ENCODE measurements at regions not wholly inside any gene's neighbourhood (a gene's known extent, or its start where the extent isn't known, plus 50 kb on each side); places are given as distances from the start of the nearest gene placed in this dataset.

GRCh38 chr4:65170768-65171514 is 499.3 kb downstream of the EPHA5 start:
- TF ChIP-seq USF2 (IDR thresholded peaks at IDR 0.05; ENCODE audit: low read depth, low read length) (no peak), RAD21 (IDR thresholded peaks at IDR 0.05; ENCODE audit: low read length) (no peak), FOS (IDR thresholded peaks at IDR 0.05; ENCODE audit: low read depth, low read length) (no peak), BHLHE40 (IDR thresholded peaks at IDR 0.05; ENCODE audit: low read depth, low read length) (no peak), POLR2A (IDR thresholded peaks at IDR 0.05; ENCODE audit: low read depth, low read length) (no peak), ELK1 (IDR thresholded peaks at IDR 0.05; ENCODE audit: borderline replicate concordance, low read depth, low read length) (no peak), MXI1 (IDR thresholded peaks at IDR 0.05; ENCODE audit: borderline replicate concordance, low read depth, low read length) (no peak), CHD1 (IDR thresholded peaks at IDR 0.05; ENCODE audit: low read depth, low read length) (no peak)
- DNase-seq (no peak), ATAC-seq (ENCODE audit: low read depth) (no peak)
- H3K56ac ChIP-seq (ENCODE audit: extremely low read depth, insufficient read depth, low read length) = no peak overlapping the region
- no peak overlapping the region for H2BK5ac ChIP-seq (ENCODE audit: low read depth, low read length, poor library complexity, severe bottlenecking)
- no peak overlapping the region for H2BK20ac ChIP-seq (ENCODE audit: low read depth, low read length)
- no peak overlapping the region for H3K27ac ChIP-seq (ENCODE audit: insufficient read depth, low read length)
- H2AK5ac ChIP-seq (ENCODE audit: low read depth, low read length) = no peak overlapping the region
- no peak overlapping the region for H3K4ac ChIP-seq (ENCODE audit: low read depth, low read length)
- H3K9me3 ChIP-seq (ENCODE audit: control insufficient read depth, insufficient read depth, low read length) = peaks cover 2% of the 10 kb centered on the region; the same call in 1 of the 2 replicates
- H4K5ac ChIP-seq (ENCODE audit: low read depth, low read length) = no peak overlapping the region
- H2BK15ac ChIP-seq (ENCODE audit: low read depth, low read length) = no peak overlapping the region
- H3K27me3 ChIP-seq (ENCODE audit: control insufficient read depth, insufficient read depth, low read length) = no peaks in the 10 kb centered on the region
- dilution Hi-C loops (cut with HindIII; ENCODE audit: low sequenced_read_pairs, unreplicated experiment) = no loop called here
- no TSS peak for BruUV-seq (replicated peaks)
- H3K18ac ChIP-seq (ENCODE audit: low read depth, low read length) = no peak overlapping the region
- no peaks in the 10 kb centered on the region for H3K79me1 ChIP-seq (ENCODE audit: low read depth in 1 of 2, low read length in 2 of 2)
- no peaks in the 10 kb centered on the region for H3K9me1 ChIP-seq (ENCODE audit: insufficient read depth, low read length)
- no peak overlapping the region for H3K23ac ChIP-seq (ENCODE audit: low read depth, low read length)
- no peak overlapping the region for H3K9ac ChIP-seq (ENCODE audit: low read depth, low read length)
- no peaks in the 10 kb centered on the region for H3K36me3 ChIP-seq (ENCODE audit: control insufficient read depth, insufficient read depth, low read length)
- intact Hi-C loops (cut with micrococcal nuclease) = no loop called here
- H2BK120ac ChIP-seq (ENCODE audit: low read depth, low read length) = no peak overlapping the region
- no peak overlapping the region for H3K14ac ChIP-seq (replicated peaks; ENCODE audit: low read depth, low read length)
- H3K4me2 ChIP-seq (ENCODE audit: low read depth, low read length) = no peak overlapping the region
- no CpG with 5 or more reads among the region's 6 CpGs for WGBS, 2 experiments (ENCODE audit: extremely low coverage in 2 of 2, insufficient read length in 1 of 2)
- CTCF ChIA-PET = interaction anchor here (0.6 kb wide), 1 partner anchor 631 kb away, joined by 6 read pairs; no protein-coding TSS in a partner anchor
- no peak overlapping the region for H2AK9ac ChIP-seq (replicated peaks; ENCODE audit: low read depth, low read length, poor library complexity)
- no peaks in the 10 kb centered on the region for H4K20me1 ChIP-seq (ENCODE audit: insufficient read depth, low read length)
- H3K4me3 ChIP-seq (ENCODE audit: insufficient read depth, low read depth, low read length) = no peak overlapping the region
- in situ Hi-C loops (cut with MboI; ENCODE audit: low sequenced_read_pairs) = no loop called here
- no peaks in the 10 kb centered on the region for H3K4me1 ChIP-seq (ENCODE audit: control insufficient read depth, insufficient read depth, low read length)
- no peak overlapping the region for H4K91ac ChIP-seq (ENCODE audit: insufficient read depth, low read depth, low read length)
- no peak overlapping the region for H2AFZ ChIP-seq (replicated peaks; ENCODE audit: low read length, poor library complexity)
- POLR2A ChIA-PET (ENCODE audit: unreplicated experiment) = no interaction called here
- H4K8ac ChIP-seq (ENCODE audit: low read depth in 2 of 2, low read length in 2 of 2) = no peak overlapping the region

All from IMR-90 (cell line).